HG03342 (cell line): ENCODE measurements at regions not wholly inside any gene's neighbourhood (a gene's known extent, or its start where the extent isn't known, plus 50 kb on each side); places are given as distances from the start of the nearest gene placed in this dataset.

Source experiments
- ATAC-seq: cut with Tn5 transposase; IDR thresholded peaks from one replicate; pipeline ENCODE4 v1.9.1; 2021; ENCODE audit warnings: mild to moderate bottlenecking, moderate library complexity; ENCODE audit not compliant: unreplicated experiment

- no peak for ATAC-seq
Measured at GRCh38 chr1:5661196-5662085, 330.8 kb downstream of the NPHP4 start.

- no peak for ATAC-seq
Measured at GRCh38 chr1:5660141-5660935, 331.9 kb downstream of the NPHP4 start.

DNA sequence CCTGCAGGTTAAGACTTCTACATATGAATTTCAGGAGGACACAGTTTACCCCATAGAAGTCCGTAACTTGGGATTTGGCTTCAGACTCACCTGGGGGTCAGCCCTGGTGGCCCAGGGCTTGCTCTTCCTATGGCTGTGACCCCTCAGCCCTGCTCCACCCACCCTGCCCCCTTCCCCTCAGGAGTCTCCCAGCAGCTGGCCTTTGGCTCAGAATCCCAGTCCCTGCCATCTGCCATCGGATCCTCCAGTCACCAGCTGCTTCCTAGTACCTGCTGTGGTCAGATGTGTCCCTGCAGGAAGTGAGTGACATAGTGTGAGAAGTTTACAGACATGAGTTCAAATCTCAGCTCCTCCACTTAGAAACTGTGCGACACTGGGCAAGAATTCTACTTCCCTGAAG is 332.6 kb downstream of the NPHP4 start:
- no peak for ATAC-seq

DNA sequence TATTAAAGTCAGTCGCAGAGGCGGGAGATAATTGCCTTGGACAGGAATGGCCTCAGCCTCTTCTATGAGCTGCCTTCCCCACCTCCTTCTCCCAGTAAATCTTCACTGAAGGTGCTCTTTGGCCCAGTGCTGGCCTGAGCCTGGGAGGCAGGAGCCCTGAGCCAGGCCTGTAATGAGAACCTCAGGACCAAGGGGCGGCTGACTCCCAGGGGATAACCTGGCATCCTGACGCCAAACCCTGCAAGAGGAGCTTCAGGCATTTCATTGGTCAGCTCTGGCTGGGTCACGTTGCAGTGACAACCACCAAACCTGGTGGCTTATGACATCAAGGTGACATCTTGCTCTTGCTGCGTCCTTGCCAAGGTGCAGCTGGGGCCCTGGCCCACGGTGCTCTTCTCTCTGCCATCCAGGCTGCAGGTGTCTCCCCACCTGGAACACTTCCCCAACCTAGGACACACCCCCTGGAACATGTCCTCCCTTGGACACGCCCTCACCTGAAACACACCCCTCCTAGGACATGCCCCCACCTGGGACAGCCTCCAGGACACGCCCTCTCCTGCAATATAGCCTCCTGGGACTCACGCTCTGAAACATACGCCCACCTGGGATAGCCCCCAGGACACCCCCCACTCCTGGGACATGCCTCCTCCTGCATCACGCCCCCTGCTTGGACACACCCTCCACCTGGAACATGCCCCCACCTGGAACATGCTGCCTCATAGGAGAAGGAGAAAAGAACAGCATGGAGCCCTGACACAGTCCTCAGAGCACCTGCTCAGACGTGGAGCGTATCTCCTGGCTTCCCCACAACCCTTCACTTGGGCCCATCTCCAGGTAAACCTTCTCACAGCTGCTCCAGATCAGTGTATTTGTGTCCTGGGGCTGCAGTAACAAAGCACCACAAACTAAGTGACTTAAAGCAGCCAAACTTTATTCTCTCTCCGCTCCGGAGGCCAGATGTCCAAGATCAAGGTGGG is 333.6 kb downstream of the NPHP4 start:
- no peak for ATAC-seq

DNA sequence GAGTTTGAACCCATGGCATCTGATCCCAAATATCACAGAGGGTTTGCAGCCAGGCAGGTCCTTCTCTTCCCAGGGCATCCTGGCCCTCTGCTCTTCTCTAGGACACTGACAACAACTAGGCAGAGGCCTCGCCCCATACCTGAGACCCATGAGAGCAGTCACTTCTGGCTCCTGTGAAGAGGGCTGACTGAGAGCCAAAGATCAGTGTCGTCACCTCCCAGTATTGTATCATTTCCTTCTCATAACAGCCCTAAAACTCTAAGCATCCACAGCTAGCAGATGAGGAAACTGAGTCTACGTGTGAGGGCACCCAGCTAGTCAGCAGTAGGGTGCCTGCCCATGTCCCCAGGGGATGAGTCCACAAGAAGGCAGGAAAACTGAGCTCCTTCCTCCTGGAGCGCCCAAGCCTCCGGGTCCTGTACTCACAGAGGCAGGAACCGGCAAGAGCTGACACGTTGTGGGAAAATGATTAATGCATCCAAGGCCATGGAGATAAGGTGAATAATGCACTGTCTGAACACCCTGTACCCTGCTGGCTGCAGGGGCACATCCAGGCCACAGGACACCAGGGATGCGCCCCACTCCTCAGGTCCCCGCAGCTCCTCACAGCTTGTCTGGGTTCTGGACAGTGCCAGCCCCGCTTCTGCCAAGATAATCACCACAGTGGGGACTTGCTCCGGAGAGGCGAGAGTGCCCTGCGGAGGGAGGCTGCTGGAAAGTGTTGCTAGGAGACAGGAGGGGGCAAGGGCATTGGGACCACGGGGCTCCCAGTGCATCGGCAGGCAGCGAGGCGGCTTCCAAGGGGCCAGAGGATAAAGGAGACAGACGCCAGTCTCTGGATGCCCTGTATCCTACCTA is 340.0 kb downstream of the NPHP4 start:
- ATAC-seq = no peak

GRCh38 chr1:5651473-5651872 is 340.8 kb downstream of the NPHP4 start:
- no peak for ATAC-seq

GRCh38 chr1:5651027-5651410 is 341.2 kb downstream of the NPHP4 start:
- ATAC-seq = no peak

DNA sequence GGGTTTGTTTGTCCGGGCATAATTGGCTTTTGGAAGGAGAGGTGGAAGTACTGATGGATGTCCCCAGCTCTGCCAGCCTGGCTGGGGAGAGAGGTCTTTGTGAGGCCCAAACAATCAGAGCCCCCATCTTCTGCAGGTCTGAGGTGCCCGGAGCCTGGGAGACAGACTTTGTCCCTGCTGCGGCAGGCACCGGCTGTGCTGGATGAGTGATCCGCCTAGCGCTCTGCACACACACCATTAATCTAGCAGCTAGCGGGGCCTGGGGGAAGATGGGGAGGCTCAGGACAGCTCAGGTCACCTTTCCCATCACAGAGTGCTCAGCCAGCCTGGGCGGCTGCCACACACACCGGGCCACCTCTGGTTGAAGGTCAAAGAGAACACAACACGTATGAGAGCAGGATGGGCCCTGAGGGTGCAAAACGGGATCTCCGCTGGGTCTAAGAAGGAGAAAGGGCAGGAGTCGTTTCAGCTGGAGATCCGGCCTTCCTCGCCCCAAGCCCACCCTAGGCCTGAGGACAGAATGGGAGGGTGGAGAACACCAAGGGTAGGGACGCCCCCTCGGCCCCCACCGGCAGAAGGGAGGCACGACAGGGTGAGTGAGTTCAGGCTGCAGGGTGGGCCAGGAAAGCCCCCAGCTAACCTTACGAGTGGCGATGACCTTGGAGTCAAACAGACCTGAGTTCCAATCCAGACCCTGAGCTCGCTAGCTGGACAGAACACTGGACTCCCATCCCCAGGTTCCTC is 341.8 kb downstream of the NPHP4 start:
- ATAC-seq = no peak

GRCh38 chr1:5649795-5650194 is 342.4 kb downstream of the NPHP4 start:
- no peak for ATAC-seq

- ATAC-seq = no peak
Measured at GRCh38 chr1:5649166-5649551, 343.1 kb downstream of the NPHP4 start.

DNA sequence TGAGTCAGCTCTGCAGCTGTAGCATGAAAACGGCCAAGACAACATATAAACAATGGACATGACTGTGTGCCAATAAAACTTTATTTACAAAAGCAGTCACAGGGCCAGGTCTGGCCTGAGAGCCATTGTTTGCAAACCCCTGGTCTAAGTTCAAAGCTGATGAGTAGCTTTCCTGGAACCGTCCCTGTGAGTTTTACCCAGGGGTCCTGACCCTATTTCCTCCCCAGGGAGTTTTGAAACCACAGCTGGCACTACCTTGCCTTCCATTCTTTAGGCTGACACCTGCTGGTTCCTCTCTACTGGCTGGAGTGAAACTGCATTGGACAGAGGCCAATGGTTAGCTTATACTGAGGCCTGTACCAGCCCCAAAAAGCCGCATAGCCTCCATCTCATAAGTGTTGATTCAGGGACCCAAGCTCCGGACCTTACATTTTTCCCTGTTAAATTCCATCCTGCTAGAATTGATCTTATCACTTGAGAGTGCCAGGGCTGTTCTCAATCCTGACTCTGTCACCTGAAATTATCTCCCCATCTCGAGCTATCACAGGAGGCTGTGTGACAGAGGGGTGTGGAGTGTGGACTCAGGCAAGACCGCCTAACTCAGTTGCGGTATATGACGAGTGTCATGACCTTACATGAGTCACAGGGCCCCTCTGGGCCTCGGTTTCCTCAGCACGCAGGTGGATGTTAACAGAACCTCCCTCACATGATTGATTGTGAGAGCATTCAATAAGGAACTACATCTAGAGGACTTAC is 343.6 kb downstream of the NPHP4 start:
- ATAC-seq = no peak

- ATAC-seq = no peak
Measured at GRCh38 chr1:5647234-5647633, 345.0 kb downstream of the NPHP4 start.

- ATAC-seq = no peak
Measured at GRCh38 chr1:5646486-5647149, 345.6 kb downstream of the NPHP4 start.

- ATAC-seq = no peak
Measured at GRCh38 chr1:5645929-5646328, 346.3 kb downstream of the NPHP4 start.

DNA sequence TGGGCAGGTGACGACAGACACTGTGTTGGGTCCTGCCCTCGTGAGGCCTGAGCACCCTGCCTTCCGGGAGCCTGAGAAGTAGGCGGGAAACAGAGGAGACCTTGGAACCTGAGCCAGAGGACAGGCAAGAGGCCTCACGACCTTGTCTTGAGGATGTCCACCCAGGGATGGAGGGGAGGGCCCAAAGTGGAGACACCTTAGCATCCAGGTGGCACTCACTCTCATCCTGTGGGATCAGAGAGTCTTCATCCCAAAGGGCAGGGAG is 347.2 kb downstream of the NPHP4 start:
- no peak for ATAC-seq

GRCh38 chr1:5644281-5645134 is 347.7 kb downstream of the NPHP4 start:
- ATAC-seq = no peak

GRCh38 chr1:5643360-5644107 is 348.7 kb downstream of the NPHP4 start:
- no peak for ATAC-seq
